ENCODE measurements at regions not wholly inside any gene's neighbourhood (a gene's known extent, or its start where the extent isn't known, plus 50 kb on each side); places are given as distances from the start of the nearest gene placed in this dataset.
A peak's percentile ranks its signal among the peaks of the same experiment; 100 is the strongest.

DNA sequence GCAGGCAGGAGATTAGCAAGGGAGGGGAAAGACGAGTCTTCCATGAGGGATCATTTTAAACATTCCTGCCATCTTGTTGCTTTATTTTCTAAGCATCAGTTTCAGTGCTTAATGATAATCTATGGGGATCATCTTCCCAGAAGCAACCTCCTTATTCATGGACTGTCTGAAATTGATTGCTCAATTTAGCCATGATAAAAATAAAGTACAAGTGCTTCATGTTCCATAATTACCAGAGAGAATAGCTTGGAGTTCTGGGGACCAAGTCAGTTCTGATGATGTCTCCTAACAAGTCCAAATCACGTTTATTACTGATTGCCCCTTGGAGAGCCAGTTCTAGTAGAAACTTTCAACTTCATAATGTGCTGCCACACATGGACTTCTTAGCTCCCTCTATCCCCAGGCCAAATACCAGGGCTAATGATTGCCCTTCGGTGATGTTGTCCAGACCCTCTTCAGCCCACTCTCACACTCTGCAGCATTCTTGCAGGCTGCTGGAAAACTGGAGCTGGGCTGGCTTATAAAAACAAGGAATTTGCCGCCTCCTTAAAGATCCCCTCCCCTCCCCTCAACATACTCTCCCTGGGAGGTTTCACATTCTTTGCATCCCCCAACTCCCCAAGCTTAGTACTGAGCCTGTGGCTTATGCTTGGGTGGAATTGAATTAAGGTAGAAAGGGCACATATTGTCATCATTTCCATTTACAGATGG lies 222.1 kb upstream of the ADAMTS9 start:
- Histone ChIP-seq H3K27ac (ENCODE audit: low read depth) (no peak overlapping the region), H3K4me3 (no peak overlapping the region), H2AFZ (0 out of 2 replicates have a peak overlapping the region, but pooled peaks have one; percentile 36), H3K4me2 (no peak overlapping the region), H3K36me3 (ENCODE audit: insufficient read depth) (no peaks in the 10 kb centered on the region), H3F3A (replicated peaks; ENCODE audit: low read depth) (no peaks in the 10 kb centered on the region), H4K20me1 (replicated peaks; ENCODE audit: insufficient read depth) (no peaks in the 10 kb centered on the region), H3K79me2 (replicated peaks; ENCODE audit: insufficient read depth) (no peaks in the 10 kb centered on the region), H3K4me1 (ENCODE audit: insufficient read depth) (peaks cover 18% of the 10 kb centered on the region), H3K9me2 (ENCODE audit: insufficient read depth) (peaks cover 4% of the 10 kb centered on the region; the same call in 1 of the 2 replicates), H3K27me3 (ENCODE audit: insufficient read depth) (no peaks in the 10 kb centered on the region)
- Mint-ChIP-seq H3K27ac (no peak overlapping the region), H3K9me3 (peaks cover 6% of the 10 kb centered on the region), H3K4me1 (peaks cover 40% of the 10 kb centered on the region), H3K27me3 (ENCODE audit: insufficient read depth, low read depth, poor library complexity) (peaks cover 6% of the 10 kb centered on the region), H3K36me3 (ENCODE audit: low read depth) (0 out of 3 replicates have a peak, but pooled peaks cover 6% of the 10 kb centered on the region), H3K4me3 (no peak overlapping the region)
- peak; percentile 62 for DNase-seq (ENCODE audit: low spot score)
- no peak for TF ChIP-seq POLR2AphosphoS5 (IDR thresholded peaks at IDR 0.05; ENCODE audit: low read depth)
- TF ChIP-seq CREB1 (CRISPR knock-in tag; IDR thresholded peaks at IDR 0.05; ENCODE audit: low read depth): no peak
- TF ChIP-seq, protein P1, sequence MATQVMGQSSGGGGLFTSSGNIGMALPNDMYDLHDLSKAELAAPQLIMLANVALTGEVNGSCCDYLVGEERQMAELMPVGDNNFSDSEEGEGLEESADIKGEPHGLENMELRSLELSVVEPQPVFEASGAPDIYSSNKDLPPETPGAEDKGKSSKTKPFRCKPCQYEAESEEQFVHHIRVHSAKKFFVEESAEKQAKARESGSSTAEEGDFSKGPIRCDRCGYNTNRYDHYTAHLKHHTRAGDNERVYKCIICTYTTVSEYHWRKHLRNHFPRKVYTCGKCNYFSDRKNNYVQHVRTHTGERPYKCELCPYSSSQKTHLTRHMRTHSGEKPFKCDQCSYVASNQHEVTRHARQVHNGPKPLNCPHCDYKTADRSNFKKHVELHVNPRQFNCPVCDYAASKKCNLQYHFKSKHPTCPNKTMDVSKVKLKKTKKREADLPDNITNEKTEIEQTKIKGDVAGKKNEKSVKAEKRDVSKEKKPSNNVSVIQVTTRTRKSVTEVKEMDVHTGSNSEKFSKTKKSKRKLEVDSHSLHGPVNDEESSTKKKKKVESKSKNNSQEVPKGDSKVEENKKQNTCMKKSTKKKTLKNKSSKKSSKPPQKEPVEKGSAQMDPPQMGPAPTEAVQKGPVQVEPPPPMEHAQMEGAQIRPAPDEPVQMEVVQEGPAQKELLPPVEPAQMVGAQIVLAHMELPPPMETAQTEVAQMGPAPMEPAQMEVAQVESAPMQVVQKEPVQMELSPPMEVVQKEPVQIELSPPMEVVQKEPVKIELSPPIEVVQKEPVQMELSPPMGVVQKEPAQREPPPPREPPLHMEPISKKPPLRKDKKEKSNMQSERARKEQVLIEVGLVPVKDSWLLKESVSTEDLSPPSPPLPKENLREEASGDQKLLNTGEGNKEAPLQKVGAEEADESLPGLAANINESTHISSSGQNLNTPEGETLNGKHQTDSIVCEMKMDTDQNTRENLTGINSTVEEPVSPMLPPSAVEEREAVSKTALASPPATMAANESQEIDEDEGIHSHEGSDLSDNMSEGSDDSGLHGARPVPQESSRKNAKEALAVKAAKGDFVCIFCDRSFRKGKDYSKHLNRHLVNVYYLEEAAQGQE (IDR thresholded peaks at IDR 0.05; ENCODE audit: unreplicated experiment): no peak
- TF ChIP-seq EZH2phosphoT487 (IDR thresholded peaks at IDR 0.05; ENCODE audit: unreplicated experiment): no peak
- no peak for TF ChIP-seq ZNF331 (CRISPR knock-in tag; IDR thresholded peaks at IDR 0.05; ENCODE audit: low read depth)
- no peak for TF ChIP-seq EZH2 (IDR thresholded peaks at IDR 0.05; ENCODE audit: low read depth, unreplicated experiment)
- TF ChIP-seq NANOG (IDR thresholded peaks at IDR 0.05; ENCODE audit: borderline replicate concordance): no peak
- TF ChIP-seq STAT1 (IDR thresholded peaks at IDR 0.05; ENCODE audit: unreplicated experiment): no peak
- TF ChIP-seq, protein P2, sequence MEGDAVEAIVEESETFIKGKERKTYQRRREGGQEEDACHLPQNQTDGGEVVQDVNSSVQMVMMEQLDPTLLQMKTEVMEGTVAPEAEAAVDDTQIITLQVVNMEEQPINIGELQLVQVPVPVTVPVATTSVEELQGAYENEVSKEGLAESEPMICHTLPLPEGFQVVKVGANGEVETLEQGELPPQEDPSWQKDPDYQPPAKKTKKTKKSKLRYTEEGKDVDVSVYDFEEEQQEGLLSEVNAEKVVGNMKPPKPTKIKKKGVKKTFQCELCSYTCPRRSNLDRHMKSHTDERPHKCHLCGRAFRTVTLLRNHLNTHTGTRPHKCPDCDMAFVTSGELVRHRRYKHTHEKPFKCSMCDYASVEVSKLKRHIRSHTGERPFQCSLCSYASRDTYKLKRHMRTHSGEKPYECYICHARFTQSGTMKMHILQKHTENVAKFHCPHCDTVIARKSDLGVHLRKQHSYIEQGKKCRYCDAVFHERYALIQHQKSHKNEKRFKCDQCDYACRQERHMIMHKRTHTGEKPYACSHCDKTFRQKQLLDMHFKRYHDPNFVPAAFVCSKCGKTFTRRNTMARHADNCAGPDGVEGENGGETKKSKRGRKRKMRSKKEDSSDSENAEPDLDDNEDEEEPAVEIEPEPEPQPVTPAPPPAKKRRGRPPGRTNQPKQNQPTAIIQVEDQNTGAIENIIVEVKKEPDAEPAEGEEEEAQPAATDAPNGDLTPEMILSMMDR (conservative IDR thresholded peaks at IDR 0.05; ENCODE audit: low read depth in 2 of 2): no peak
- TF ChIP-seq, protein P3, sequence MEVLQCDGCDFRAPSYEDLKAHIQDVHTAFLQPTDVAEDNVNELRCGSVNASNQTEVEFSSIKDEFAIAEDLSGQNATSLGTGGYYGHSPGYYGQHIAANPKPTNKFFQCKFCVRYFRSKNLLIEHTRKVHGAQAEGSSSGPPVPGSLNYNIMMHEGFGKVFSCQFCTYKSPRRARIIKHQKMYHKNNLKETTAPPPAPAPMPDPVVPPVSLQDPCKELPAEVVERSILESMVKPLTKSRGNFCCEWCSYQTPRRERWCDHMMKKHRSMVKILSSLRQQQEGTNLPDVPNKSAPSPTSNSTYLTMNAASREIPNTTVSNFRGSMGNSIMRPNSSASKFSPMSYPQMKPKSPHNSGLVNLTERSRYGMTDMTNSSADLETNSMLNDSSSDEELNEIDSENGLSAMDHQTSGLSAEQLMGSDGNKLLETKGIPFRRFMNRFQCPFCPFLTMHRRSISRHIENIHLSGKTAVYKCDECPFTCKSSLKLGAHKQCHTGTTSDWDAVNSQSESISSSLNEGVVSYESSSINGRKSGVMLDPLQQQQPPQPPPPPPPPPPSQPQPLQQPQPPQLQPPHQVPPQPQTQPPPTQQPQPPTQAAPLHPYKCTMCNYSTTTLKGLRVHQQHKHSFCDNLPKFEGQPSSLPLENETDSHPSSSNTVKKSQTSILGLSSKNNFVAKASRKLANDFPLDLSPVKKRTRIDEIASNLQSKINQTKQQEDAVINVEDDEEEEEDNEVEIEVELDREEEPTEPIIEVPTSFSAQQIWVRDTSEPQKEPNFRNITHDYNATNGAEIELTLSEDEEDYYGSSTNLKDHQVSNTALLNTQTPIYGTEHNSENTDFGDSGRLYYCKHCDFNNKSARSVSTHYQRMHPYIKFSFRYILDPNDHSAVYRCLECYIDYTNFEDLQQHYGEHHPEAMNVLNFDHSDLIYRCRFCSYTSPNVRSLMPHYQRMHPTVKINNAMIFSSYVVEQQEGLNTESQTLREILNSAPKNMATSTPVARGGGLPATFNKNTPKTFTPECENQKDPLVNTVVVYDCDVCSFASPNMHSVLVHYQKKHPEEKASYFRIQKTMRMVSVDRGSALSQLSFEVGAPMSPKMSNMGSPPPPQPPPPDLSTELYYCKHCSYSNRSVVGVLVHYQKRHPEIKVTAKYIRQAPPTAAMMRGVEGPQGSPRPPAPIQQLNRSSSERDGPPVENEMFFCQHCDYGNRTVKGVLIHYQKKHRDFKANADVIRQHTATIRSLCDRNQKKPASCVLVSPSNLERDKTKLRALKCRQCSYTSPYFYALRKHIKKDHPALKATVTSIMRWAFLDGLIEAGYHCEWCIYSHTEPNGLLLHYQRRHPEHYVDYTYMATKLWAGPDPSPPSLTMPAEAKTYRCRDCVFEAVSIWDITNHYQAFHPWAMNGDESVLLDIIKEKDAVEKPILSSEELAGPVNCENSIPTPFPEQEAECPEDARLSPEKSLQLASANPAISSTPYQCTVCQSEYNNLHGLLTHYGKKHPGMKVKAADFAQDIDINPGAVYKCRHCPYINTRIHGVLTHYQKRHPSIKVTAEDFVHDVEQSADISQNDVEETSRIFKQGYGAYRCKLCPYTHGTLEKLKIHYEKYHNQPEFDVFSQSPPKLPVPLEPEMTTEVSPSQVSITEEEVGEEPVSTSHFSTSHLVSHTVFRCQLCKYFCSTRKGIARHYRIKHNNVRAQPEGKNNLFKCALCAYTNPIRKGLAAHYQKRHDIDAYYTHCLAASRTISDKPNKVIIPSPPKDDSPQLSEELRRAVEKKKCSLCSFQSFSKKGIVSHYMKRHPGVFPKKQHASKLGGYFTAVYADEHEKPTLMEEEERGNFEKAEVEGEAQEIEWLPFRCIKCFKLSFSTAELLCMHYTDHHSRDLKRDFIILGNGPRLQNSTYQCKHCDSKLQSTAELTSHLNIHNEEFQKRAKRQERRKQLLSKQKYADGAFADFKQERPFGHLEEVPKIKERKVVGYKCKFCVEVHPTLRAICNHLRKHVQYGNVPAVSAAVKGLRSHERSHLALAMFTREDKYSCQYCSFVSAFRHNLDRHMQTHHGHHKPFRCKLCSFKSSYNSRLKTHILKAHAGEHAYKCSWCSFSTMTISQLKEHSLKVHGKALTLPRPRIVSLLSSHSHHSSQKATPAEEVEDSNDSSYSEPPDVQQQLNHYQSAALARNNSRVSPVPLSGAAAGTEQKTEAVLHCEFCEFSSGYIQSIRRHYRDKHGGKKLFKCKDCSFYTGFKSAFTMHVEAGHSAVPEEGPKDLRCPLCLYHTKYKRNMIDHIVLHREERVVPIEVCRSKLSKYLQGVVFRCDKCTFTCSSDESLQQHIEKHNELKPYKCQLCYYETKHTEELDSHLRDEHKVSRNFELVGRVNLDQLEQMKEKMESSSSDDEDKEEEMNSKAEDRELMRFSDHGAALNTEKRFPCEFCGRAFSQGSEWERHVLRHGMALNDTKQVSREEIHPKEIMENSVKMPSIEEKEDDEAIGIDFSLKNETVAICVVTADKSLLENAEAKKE (CRISPR knock-in tag; IDR thresholded peaks at IDR 0.05): no peak
- TF ChIP-seq ZNF114 (CRISPR knock-in tag; IDR thresholded peaks at IDR 0.05): no peak
- TF ChIP-seq JUNB (IDR thresholded peaks at IDR 0.05; ENCODE audit: unreplicated experiment): no peak
- TF ChIP-seq, protein P4, sequence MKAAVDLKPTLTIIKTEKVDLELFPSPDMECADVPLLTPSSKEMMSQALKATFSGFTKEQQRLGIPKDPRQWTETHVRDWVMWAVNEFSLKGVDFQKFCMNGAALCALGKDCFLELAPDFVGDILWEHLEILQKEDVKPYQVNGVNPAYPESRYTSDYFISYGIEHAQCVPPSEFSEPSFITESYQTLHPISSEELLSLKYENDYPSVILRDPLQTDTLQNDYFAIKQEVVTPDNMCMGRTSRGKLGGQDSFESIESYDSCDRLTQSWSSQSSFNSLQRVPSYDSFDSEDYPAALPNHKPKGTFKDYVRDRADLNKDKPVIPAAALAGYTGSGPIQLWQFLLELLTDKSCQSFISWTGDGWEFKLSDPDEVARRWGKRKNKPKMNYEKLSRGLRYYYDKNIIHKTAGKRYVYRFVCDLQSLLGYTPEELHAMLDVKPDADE (IDR thresholded peaks at IDR 0.05): no peak
- peak; percentile 83 for ATAC-seq
